ENCODE measurements at regions not wholly inside any gene's neighbourhood (a gene's known extent, or its start where the extent isn't known, plus 50 kb on each side); places are given as distances from the start of the nearest gene placed in this dataset.
"Not testable (repeated sequence)": the region's sequence is repeated elsewhere in the genome, so short reads cannot be mapped to it uniquely, and the experiment has no call there.

DNA sequence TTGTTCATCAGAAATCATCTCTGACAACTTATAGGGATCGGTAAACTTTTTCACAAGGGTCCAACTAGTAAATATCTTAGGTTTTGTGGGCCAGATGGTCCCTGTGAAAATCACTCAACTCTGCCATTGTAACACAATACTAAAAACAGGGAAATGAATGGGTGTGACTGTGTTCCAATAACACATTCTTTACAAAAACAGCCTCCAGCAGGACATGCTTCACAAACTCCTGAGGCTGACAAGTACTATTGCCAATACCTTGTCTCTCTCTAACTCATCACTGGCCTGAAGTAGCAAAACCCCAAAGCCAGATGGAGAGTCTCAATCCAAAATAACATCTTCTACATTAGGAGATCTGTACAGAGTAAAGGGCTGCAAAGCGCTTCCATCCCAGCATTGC lies 312.3 kb downstream of the TOX3 start:
- no peak for DNase-seq

DNA sequence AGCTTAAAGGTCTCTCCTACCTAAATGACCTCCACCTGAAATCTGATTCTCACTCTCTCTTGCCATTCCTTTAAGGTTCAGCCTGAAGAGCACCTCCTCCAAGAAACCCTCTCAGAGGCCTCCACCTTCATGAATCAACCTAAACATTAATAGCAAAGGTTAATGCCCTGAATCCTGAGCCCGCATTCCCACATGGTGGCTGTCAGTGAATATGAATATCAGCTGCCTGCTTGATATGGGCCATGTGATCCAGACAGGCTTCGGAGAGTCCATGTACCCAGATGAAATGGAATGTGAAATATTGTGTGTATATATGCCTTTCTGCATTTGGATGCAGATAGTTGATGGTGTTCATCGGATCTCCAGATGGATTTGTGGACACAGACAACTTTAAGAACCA lies 317.5 kb downstream of the TOX3 start:
- DNase-seq: no peak

DNA sequence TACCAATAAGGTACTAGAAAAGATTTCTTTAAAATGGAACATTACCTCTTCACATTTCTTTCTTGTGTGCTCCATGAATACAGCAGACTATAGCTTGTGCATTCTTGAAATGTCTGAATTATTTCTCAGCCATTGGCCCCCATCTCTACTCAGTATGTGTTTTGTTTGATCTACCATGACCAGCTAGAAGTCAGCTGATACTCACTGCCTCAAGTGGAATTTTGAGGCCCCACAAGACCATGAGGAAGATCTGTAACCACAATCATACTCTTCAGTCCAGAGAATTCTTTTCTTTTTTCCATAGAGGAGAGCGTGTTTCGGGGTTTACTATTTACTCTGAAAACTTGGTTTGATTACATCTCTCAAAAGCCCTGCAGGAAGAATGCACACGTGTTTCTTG lies 319.1 kb downstream of the TOX3 start:
- DNase-seq: no peak

DNA sequence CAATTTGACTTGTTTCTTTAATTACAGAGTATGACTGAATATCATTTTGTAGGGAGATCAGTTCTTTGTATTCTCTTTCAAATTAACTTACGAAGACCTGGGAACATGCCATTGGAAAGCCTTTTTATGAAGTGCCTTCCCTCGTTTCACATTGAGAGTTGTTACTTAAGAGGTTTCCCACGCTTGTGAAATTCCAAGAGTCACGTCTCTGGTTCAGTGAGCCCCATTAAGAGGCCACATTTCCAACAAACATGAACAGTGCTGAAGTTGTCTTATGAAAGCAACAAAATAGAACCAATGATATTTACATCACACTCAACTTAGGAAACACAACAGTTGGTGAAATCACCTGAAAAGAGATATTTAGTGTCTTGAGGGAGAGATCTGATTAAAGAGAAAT lies 334.1 kb downstream of the TOX3 start:
- no peak for DNase-seq

DNA sequence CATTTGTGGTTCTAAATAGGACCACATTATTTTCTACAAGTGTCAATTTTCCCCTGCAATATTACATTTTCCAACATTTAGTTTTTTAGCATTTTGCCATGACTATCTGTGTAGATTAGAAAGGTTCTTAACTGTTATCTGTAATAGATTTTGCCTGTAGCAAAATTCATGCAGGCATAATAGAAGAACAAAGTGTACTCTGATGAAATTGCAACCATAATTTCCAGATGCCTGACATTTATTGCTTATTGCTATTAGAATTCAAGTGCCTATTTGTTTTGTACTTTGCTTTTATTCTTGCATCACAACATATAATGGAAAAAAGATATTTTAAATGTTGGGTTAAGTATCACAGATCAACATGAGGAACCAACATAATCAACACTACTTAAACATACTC lies 337.7 kb downstream of the TOX3 start:
- DNase-seq: no peak

DNA sequence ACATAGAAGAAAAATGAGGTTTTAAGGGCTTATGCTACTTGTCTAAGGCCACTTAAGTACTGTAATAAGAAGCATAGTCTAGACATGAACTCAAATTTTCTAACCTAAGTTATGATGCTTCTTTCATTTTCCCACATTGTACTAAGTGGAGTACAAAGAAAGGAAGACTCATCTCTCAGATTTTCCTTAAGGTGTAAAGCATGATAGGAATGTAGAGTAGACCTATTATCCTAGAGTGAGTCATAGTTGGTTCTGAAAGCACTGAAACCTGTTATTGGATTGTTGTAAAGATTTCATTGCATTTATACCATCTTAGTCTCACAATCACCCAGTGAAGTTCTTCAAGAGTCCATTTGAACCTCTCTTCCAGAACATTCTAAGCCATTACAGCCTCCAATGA lies 343.8 kb downstream of the TOX3 start:
- no peak for DNase-seq

DNA sequence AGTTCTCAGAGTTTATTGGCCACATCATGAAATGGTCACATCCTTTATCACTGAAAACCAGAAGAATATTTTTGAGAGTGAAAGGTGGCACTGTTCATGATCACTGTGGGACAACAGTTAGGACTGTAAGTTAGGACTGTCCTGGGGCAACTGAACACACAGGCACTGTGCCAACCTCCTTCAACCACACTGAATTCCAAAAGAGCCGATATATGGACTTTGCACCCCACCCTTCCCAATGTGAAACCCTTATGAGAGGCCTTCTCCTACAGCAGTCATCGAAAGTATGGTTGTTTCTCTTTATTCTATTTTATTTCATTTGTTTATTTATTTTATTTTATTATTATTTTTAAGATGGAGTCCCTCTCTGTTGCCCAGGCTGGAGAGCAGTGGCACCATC lies 353.5 kb downstream of the TOX3 start:
- no peak for DNase-seq

DNA sequence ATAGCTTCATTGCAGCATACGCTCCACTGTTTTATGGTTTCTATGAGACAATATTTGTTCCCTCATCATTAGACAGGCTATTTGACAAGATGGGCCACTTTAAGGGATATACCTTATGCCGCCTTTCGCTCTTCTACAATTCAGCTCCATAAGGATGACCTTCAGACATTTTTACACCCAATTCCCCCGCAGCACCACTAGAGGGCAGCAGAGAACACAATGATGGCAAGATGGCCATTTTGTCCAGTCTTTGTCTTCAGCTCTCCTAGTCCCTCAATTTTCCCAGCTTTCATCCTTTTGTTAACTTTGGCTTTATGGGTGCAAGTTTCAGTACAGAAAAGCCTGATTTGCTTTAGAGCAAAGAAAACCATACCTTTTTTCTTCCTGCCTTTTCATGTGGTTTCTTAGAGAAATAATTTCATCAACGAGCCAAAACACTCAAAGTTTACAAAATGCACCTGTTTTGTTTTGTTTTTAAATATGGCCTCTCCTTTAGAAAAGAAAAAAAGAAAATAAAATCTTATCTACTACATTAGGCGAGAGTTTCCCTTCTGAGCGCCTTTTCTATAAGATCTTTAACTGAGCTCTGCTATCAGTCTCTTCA lies 355.3 kb downstream of the TOX3 start:
- no peak for DNase-seq

DNA sequence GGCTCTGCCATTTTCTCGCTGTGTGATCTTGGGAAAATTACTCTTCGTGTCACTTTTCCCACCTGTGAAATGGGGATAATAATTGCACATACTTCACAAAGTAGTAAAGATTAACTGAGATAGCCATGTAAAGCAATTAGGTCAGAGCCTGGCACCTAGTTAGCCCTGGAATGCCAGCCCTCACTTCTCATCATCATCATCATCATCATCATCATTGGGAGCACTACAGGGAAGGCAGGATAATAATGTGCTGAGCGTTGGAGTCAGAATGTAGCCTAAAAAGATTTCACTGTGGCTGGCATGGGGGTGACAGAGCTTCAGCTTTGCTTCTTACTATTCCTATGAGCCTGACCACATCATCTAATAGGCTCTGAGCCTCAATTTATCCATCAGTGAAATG lies 362.6 kb downstream of the TOX3 start:
- DNase-seq: no peak

DNA sequence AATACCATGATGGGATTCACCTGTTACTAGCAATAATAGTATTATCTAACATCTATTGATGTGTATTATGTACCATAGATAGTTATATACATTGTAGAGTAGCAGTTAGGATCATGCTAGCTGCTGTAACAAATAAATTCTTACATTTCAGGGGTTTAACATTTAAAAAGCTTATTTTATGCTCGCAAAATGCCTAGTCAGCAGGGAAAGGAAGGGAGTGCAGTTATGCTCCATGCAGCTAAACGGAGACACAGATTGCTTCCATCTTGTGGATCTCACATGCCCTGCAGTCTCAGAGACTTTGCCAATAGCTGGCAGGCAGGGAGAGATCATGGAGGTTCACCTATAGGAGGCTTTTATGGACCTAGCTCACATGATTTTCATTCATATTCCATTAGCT lies 364.1 kb downstream of the TOX3 start:
- no peak for DNase-seq

DNA sequence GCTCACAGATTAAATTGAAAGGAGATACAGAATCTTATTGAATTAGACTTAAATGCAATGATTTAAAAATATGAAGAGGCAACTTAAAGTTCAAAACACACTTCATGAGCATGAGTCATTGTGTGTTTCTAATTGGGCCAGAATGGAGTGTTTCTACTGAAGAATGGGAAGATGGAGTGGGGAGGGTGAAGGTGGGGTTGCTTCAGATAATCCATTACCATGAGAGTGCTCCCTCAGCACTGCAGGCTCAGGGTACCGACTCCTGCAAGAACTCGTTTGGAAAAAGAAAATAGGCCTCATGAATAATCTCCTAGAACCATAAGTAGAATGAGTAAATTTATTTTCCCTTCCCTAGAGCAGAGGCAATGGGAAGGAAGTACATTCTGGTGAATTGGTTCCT lies 372.8 kb downstream of the TOX3 start:
- no peak for DNase-seq

DNA sequence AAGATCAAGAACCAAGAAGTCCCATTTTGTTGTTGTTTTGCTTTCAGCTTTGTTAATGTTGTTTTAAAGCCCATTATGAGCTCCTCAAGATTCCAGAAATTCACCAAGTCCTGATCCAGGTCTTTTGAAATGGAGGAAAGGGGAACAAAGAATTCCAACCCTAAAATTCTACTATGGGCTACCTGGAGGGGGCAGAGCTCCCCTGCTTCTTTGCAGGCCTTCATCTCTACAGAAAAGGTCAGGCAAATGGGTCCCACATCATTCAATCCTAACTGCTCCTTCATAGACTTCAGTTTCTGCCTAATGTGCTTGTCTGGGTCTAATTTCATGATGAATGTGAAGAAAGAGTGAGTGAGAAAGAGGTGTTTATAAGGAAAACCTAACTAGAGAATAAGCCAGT lies 375.5 kb downstream of the TOX3 start:
- DNase-seq: no peak

DNA sequence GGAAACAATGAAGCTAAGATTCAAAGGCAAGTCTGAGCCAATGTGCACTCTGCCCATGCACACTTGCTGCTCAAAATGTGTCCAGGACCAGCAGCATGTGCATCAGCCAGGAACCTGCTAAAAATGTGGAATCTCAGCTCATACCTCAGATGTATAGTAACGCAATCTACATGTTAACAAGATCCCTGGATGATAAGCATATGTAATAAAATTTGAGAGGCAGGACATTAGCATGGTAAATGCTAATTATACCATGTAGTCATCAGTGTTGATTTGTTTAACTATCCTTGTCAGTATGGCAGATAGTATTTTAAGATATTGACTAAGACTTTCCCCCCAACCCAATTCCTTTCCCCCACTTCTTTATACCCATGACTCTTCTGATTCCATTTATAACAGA lies 379.6 kb downstream of the TOX3 start:
- no peak for DNase-seq

DNA sequence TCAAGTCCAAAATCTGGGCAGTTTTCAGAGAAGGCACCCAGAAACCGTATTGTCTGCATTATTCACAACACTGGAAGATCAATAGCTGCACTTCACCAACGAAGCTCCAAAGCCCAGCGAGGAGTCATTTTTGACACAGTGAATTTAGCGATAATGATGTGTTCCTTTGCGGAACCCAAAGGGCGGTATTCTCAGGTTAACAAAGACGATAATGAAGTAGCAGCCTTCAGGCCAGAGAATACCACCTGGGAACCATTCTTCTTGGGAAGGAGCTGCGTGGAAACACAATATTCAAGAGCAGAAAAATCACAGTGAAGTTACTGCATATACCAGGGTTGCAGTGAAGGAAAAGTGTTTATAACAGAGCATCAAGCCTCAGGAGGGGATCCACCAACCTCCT lies 381.0 kb downstream of the TOX3 start:
- no peak for DNase-seq

DNA sequence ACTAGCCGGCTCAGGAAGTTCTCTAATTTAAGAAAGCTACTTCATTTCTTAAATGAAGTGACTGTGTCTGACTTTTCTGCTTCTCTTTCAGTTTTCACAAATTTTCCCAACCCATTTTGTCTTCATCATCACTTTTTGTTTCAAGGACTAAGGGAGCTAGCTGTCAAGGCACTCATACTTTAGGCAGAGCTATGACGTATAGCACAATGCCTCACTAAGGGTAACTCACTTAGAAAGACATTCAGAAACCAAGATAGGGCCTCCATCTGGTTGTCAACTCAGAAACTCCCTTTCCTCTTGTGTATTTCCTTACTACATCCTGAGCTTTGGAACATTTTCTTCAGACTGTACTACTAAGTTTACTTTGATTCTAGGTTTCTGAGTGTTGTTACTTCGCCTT lies 397.9 kb downstream of the TOX3 start:
- no peak for DNase-seq

DNA sequence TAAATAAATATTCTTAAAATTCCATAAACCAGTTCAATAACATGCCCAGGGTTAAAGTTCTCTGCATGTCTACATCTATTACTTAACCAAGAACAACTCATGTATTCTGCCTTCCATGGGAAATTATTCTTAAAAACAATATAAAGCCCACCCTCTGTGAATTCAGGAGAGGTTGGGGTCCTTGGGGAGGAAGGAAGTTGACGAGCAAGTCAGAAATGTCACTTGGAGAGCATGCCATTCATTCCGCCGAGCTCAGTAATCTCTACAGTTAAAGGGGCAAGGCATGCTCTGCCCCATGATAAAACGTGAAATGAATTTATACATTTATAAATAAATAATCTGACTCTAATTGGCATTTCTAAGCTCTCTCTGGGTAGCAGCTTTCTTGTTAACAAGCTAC lies 405.1 kb downstream of the TOX3 start:
- DNase-seq: no peak

DNA sequence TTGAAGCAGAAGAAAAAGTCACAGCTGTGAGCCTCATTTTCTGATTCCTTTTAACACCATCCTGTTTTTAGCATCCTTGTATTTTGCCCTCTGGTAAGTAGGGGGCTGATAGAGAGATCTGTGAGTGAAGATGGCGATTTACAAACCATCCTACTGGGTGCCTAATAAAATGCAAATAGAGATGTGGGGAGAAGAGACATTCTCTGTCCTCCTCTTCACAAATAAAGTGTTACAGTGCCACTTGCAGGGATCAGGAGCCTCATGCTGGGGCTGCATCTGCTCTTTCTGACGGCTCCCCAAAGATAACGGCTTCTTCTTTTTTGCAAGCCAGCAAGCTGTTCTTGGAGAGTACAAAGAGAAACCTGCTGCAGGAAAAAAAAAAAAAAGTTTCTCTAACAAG lies 418.6 kb downstream of the TOX3 start:
- DNase-seq: no peak

DNA sequence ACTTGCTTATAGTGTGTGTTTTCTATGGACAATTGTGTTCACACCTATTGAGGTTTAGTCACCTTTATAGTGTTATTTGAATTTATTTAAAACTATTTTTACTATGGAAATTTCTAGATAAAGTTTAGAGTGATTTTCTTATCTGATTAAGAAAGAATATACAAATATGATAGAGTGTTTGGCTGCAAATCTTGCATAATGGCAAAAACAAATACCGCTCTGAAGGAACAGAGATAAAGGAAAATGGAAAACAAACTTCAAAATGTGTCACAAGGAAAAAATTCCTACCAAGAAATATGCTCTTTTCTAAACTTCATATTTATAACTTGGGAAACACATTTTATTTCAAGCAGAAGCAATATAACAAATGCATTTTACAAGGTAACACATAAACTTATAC lies 423.1 kb downstream of the TOX3 start:
- no peak for DNase-seq

DNA sequence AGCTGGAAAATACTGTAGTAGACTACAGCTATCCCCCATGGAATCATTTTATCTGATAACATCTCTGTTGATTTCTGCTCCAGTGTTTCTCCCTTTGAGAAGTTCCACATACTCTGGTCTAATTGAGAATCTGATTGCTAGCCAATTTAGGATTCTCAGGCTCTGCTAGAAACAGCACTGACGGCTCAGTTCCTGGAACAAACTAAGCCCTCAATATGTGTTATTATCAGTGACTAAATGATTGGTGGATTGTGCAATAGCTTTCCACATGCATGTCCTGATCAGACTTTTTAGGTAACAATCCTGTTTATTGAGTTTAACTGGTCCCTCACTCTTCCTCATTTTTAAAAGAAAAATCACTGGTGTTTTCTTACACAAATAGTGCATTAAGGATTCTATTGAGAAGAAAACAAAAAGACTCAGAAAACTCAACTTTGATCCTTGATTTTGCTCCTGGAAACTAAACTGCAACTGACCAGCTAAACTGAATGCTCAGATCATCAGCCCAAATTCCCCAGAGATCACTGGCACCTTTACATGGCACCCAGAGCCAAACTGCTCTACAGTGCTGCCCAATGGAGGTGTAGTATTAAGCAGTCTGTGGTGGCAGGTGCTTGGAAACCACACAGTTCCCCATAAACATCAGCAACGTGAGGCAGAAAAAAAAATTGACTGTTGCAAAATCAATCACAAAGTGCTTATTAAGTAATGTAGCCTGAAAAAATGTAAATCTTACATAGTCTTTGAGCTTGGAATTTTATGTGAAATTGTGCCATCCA lies 423.7 kb downstream of the TOX3 start:
- no peak for DNase-seq

DNA sequence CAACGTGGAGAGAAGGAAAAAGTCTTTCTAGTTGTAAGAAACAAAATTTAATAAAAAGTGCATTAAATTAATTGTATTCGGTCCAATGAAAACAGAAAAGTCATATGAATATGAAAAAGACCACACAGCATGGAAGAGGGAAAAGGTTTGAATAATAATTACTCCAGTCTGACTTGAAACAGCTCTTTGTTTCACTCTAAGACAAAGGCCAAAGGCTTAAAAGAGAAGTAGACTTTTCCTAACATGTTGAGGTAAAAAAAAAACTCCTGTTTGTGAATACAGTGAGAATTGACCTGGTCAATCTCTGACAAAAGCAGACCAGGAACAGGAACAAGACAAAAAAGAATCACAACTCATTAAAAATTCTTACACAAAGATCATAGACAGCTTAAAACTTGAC lies 429.8 kb downstream of the TOX3 start:
- no peak for DNase-seq

DNA sequence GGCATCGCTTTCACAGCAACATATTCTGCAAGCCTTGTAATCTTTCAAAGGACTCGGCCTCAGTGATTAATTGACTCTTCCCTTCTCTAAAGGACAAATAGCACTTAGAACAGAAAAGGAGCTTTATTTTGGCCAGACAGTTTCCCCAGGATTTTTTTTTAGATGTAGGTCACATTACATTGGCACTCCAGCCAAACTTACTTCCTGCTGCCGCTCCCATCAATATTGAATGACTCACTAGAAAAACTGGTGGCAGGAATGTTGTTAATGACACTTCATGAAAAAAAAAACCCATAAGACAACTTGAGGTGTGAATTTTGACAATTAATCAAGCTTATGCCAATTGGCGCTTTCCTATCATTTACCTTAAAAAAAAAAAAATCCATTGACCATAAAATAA lies 432.6 kb downstream of the TOX3 start:
- DNase-seq: no peak

DNA sequence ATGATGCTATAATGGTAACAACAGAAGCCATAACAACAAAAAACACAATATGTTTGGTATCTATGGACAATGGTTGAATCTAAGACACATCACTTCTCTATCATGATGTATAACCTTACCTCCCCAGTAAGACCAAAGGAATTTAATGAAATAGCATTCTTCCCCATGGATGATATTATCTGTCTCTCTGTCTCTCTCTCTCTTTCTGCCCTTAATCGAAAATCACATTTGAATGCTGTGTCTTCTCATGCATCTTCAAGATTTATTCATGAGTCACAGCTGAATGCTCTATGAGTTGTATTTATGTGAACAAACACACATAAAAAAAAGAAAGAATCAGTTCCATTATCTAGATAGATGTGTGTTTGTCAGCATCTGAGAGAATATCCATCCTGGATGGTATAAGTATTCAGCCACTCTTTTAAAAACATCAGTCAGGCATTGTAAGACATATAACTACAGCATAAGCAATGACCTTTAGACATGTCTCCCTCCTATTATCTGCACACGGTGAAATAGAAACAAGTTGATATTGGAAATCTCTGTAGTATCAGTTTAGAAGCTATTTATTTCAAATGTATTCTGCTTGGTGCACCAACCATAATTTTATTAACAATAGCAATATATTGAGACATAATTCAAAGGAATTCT lies 433.3 kb downstream of the TOX3 start:
- no peak for DNase-seq

DNA sequence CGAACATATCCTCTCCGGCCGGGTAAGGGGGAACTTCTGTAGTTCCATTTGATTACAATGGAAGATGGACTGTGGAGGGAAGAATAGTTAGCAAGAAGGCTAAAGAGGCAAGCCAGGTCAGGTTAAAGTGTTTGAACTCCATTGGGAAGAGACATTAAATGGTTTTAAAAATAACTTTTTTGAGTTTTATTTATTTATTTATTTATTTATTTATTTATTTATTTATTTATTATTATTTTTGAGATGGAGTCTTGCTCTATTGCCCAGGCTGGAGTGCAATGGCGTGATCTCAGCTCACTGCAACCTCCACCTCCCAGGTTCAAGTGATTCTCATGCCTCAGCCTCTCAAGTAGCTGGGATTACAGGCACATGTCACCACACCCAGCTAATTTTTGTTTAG lies 441.9 kb downstream of the TOX3 start:
- DNase-seq: not testable (repeated sequence)

DNA sequence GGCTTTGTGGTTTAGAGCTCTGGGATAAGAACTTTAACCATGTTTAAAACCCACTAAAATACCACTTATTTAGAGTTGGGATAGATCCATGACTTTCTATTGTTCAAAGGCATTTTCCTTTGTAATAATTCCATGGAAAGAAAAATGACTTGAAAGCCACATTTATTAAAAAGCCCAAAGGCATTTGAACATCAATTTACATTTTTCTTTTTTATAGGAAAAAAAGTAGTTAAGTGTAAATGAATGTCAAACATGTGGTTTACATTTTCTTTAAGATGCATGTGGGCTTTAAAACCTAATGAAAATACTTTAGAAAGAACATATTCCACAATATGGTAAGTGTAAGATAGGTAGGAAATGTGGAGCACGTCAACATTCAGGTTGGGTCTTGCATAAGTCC lies 443.2 kb downstream of the TOX3 start:
- no peak for DNase-seq

DNA sequence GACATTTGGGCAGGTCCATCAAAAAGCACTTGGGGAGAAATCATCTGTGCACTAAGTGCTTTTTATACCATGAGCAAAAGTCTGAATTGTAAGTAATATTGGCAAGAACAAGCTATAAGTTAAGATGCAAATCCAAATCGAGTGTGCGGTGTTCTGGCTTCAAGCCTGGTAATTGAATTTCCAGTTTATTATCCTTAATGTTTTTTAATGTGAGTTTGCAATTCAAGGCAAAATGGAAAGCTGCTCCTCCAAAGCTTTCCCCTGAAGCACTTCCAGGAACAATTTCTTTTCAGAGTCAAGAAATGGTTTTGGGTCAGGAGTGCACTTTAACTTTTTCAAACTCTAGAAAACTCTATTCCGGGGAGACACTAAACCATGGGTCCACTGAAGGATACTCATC lies 445.7 kb downstream of the TOX3 start:
- no peak for DNase-seq

All from GF-D8 (cell line).